Astrocyte of the cerebellum (primary cell): ENCODE measurements at regions not wholly inside any gene's neighbourhood (a gene's known extent, or its start where the extent isn't known, plus 50 kb on each side); places are given as distances from the start of the nearest gene placed in this dataset.
"Not testable (repeated sequence)": the region's sequence is repeated elsewhere in the genome, so short reads cannot be mapped to it uniquely, and the experiment has no call there.

Experiments
- DNase-seq: peaks from one replicate; pipeline ENCODE4 v3.0.0-alpha.2; 2011; ENCODE audit warnings: low read depth
- H3K4me3 ChIP-seq: 2 replicates; pipeline ENCODE4 v1.5.1; 2011; ENCODE audit warnings: mild to moderate bottlenecking, low read depth, low read length, moderate library complexity
- CTCF ChIP-seq: IDR thresholded peaks from 2 replicates; pipeline ENCODE4 v1.5.1; 2012; ENCODE audit warnings: low read length, low read depth, moderate library complexity, mild to moderate bottlenecking; ENCODE audit errors: missing control alignments
- in situ Hi-C: cut with HindIII; loops from 2 replicates; pipeline ENCODE4 v1.10.0; 2017; ENCODE audit warnings: low sequenced_read_pairs

GRCh38 chr21:20486303-20486702 is 511.9 kb upstream of the NCAM2 start:
- no peak for TF ChIP-seq CTCF
- in situ Hi-C loops, result no loop called here
- H3K4me3 ChIP-seq, result no peak overlapping the region
- no peak for DNase-seq

- in situ Hi-C loops, DNase-seq, H3K4me3 ChIP-seq: not testable (repeated sequence)
These were observed 495.3 kb upstream of the NCAM2 start for GRCh38 chr21:20502915-20503314.

GRCh38 chr21:20507783-20508182 is 490.4 kb upstream of the NCAM2 start:
- no peak for TF ChIP-seq CTCF
- DNase-seq, result no peak
- H3K4me3 ChIP-seq, result no peak overlapping the region
- in situ Hi-C loops, result no loop called here

- no peak for DNase-seq
- in situ Hi-C loops, result no loop called here
- TF ChIP-seq CTCF, result no peak
- no peak overlapping the region for H3K4me3 ChIP-seq
These were observed 486.9 kb upstream of the NCAM2 start for GRCh38 chr21:20511216-20511880.

GRCh38 chr21:20515446-20515845 is 482.8 kb upstream of the NCAM2 start:
- TF ChIP-seq CTCF, result no peak
- in situ Hi-C loops, result no loop called here

GRCh38 chr21:20519076-20519475 is 479.1 kb upstream of the NCAM2 start:
- no peak for DNase-seq
- TF ChIP-seq CTCF, result no peak
- in situ Hi-C loops, result no loop called here
- H3K4me3 ChIP-seq, result no peak overlapping the region

More at GRCh38 chr21:20515446-20515845, 482.8 kb upstream of the NCAM2 start:
- no peak for DNase-seq
- no peak overlapping the region for H3K4me3 ChIP-seq

GRCh38 chr21:20522611-20523010 is 475.6 kb upstream of the NCAM2 start:
- in situ Hi-C loops, result no loop called here
- no peak for DNase-seq
- H3K4me3 ChIP-seq, result no peak overlapping the region
- no peak for TF ChIP-seq CTCF
